ENCODE measurements at regions not wholly inside any gene's neighbourhood (a gene's known extent, or its start where the extent isn't known, plus 50 kb on each side); places are given as distances from the start of the nearest gene placed in this dataset.
"Not testable (repeated sequence)": the region's sequence is repeated elsewhere in the genome, so short reads cannot be mapped to it uniquely, and the experiment has no call there.

DNA sequence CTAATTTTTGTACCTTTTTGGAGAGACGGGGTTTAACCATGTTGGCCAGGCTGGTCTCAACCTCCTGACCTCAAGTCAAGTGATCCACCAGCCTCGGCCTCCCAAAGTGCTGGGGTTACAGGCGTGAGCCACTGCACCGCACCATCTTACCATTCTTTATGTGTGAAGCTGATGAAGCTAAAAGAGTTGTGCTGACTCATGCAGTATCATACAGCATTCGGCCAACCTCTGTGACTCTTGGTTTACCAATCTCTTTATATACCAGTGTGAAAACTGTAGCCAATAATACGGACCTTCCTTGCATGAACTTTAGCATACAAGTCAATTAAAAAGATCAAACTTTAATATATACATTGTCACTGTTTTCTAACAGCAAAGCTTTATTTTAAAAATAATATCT lies 878.2 kb upstream of the MBL2 start:
- no peak for DNase-seq (ENCODE audit: low spot score)

DNA sequence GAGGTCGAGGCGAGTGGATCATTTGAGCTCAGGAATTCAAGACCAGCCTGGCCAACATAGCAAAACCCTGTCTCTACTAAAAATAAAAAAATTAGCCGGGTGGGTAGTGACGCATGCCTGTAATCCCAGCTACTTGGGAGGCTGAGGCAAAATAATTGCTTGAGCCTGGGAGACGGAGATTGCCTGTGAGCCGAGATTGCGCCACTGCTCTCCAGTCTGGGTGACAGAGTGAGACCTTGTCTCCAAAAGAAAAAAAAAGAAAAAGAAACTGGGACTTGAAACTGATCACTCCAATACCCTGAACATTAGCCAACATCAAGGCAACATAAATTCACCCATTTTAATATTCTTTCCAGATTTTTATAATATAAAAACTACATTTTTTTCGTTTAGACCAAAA lies 874.6 kb upstream of the MBL2 start:
- DNase-seq (ENCODE audit: low spot score): not testable (repeated sequence)

DNA sequence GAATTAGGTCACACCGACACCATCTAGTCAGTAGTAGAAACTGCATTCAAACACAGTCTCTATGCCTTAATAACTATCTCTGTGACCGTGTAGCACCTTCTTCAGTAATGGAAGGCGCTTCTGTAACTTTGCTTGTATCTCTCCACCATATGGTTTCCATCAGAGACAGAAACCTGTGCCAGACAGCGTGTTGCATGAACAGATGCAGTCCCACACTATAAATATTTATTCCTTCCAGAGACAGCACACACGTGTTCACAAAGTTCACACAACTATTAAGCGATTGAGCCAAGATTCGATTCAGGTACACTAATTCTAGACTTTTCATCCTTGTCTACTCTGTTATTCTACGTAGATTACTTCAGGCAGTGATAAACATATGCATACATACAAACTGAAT lies 873.9 kb upstream of the MBL2 start:
- no peak for DNase-seq (ENCODE audit: low spot score)

DNA sequence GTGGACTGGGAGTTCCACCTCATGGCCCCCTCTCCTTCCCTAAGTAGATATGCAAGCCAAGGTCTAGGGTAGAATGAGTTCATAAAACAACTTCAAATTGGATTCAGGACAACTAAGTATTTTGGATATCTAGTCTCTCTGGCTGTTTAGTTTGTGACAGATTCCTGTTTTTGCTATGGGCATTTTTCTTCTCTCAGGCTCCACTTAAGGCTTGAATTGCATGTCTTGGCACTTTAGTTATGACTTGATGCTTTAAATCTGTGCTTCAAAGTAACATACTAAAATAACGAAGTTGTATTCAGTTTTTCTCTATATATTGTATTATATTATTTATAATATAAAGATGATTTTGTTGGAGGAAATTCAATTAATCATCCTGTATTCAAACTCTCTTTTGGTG lies 873.4 kb upstream of the MBL2 start:
- no peak for DNase-seq (ENCODE audit: low spot score)

DNA sequence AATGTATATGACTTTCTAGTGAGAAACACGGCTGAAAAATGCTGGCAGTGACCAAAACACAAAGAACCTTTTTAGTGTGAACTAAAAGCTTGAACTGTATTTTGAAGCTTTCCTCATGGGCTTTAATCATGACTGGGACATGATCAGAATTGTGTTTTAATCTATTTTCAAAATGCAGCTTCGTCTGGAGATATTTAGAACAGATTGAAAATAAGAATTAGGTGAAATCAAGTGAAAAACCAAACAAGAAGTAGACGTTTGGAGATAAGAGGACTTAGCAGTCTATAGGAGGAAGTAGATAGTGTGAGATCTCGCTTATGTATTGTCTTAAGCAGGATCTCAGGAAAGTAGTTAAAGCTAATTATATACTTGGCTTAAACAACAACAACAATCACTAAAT lies 865.4 kb upstream of the MBL2 start:
- DNase-seq (ENCODE audit: low spot score): no peak

DNA sequence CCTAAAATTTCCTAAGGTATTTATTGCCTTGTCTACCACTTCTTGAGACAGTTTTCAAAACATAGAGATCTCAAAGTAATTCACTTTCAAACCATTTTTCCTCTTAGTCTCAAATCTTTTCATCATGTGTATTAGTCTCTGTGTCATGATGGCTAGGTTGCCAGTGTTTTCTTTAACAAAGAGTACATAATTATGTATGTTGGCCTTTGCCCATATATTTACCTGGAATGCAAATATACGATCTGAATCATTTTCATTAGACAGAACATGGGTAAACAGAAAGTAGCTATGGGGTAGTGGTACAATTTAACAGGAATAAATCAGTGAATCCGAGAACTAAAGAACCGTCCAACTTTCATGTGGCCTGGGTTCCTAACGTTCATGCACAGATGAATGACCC lies 852.1 kb upstream of the MBL2 start:
- DNase-seq (ENCODE audit: low spot score): no peak

DNA sequence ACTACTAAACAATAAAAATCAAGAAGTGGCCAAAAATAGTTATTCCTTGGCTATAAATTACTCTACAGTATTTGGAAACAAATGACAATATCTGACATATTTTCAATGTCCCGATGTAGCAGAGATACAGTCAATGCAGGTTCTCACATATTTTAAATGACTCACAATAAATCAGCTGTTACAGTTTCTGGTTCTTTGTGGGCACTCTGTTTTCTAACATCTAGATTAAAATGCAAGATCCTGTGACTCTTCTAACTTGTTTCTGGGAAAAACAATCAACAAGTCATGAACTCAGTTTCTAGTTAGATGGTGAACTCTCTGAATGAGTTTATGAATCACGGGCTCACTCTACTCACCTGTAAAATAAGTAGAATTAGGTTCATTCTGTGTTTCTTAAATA lies 849.6 kb upstream of the MBL2 start:
- no peak for DNase-seq (ENCODE audit: low spot score)

DNA sequence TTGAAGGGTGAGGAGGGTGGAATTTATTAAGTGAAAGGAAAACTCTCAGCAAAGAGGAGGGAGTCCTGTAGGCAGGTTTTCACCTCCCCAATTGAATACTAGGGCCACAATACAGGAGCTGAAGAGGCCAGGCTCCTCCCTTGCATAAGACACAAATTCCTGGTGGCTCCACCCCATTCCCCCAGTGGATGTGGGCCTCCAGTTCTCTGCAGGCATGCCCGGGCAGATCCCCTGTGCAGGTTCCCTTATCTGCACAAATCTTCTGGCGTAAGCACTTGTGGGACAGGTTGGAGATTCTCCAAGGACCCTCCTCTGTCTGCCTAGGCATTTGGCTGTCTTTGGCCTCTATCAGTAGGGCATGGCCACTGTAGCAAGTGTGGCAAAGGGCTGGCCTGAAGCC lies 847.1 kb upstream of the MBL2 start:
- no peak for DNase-seq (ENCODE audit: low spot score)

DNA sequence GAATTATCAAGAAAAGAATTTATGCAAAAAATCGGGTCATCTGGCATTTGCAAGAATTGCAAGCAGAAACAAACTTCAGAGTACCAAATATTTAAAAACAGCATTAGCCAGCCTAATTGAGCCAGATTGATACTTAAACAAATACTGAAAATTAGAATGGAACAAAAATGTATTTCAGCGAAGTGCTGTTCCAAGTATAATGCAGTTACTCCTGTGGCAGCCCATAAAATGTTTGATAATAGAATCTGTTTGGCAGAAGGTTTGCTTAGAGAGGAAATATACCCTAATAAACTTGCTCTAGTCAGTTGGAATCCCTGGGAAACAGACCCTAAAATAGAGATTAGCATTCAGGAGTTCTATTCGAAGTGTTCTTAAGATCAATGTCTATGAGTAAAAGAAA lies 835.1 kb upstream of the MBL2 start:
- no peak for DNase-seq (ENCODE audit: low spot score)

DNA sequence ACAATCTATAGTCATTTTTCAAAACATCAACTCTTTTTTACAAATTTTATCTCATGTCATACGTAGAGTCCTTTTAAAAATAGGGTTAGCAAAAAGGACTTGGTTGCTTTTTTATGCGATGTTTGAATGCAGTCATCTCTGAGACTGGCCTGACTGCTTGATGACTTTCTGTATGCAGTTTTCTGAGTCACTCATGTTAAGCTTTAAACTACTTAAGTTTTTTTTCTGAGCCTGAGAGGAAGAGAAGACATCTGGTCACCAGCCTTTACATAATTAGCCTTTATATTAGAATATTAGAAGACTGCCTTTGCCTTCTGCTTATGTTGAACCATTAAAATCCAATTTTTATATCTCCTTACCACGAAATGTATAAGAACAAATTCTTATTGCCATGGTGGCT lies 834.4 kb upstream of the MBL2 start:
- no peak for DNase-seq (ENCODE audit: low spot score)

DNA sequence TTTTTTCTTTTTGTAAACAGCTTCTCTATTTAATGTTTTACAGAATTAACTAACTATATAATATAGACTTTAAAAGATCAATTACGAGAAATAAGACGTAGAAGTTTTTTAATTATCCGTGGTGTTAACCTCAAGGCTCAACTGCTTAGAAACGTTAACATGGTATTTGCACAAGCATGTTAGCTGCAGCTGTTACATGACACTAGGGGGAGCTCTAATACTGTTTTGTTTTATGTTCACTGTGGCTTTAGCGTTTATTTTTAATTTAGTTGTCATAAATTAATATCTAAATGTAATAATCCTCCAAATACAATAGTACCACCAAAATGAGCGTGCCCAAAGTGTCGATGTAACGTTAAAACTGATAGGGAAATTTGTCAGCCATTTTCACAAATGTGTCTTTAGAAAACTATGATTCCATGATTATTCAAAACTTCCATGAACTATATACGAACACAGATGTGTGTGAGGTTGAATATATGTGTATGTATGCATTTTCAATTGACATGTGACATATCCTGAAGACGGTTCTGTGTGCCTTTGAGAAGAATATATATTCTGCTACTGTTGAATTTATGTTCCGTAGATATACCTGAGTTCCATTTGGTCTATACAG lies 828.8 kb upstream of the MBL2 start:
- no peak for DNase-seq (ENCODE audit: low spot score)

DNA sequence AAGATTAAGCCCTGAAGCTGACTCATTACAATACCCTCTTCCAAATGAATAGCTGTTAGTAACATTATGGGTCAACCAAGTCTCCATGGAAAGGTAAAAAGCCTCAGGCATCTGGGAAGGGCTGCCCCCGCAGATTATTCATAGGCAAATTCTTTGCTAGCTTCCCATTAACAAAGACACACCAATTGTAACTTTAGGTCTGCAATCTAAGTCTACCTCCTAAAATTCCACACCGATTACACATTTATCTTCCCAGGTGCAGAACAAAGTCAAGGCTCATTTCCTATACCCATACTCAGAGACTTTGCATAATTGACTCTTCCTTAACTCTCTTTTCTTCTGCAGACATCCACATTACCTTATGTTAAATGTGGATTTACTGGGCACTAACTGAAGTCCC lies 826.3 kb upstream of the MBL2 start:
- no peak for DNase-seq (ENCODE audit: low spot score)

DNA sequence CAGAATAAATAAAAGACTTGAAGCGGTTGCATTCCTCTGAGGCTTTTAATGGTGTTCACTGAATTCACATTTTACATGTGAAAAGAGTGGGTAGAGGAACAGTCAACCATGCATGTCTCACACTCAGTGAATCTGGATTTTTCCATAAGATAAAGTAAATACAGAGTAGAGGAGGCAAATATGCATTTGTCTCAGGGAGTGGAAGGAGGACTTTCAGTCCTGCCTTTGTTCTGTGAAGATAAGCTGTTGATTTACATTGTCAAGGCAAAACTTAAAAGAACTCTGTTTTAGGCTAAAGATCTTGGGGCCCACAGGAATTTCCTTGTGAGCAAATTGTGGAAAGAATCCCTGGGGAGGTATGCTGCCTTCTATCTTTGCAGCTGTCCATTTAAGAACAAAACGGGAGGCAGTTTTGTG lies 825.3 kb upstream of the MBL2 start:
- no peak for DNase-seq (ENCODE audit: low spot score)

DNA sequence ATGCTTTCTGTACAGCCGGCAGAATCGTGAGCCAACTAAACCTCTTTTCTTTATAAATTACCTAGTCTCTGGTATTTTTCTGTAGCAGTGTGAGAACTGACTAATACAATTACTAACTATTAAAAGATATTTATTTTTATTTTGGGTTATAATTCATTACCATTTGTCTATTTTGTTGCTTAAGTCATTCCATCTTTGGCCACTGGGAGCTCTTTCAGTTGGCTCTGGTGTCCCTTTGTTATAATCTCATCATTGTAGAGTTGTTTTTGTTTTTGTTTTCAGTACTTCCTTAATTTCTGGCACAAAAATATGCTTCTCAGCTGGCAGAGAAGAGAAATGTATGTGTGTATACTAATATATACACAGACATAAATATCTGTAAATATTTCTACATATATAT lies 807.9 kb upstream of the MBL2 start:
- no peak for DNase-seq (ENCODE audit: low spot score)

DNA sequence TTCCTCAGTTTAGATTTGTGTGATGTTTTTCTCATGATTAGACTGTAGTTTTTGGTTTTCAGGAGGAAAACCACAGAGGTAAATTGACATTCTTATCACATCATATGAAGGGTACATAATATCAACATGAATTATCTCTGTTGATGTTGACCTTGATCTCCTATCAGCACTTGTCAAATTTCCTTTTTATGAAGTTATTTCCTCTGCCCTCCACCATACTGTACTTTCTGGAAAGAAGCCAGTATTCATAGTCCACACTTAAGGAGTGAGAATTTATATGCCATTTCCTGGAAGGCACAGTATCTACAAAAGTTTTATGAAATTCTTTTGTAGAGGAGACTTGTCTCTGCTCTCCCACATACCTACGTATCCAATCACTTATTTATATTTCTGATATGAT lies 807.2 kb upstream of the MBL2 start:
- DNase-seq (ENCODE audit: low spot score): no peak

DNA sequence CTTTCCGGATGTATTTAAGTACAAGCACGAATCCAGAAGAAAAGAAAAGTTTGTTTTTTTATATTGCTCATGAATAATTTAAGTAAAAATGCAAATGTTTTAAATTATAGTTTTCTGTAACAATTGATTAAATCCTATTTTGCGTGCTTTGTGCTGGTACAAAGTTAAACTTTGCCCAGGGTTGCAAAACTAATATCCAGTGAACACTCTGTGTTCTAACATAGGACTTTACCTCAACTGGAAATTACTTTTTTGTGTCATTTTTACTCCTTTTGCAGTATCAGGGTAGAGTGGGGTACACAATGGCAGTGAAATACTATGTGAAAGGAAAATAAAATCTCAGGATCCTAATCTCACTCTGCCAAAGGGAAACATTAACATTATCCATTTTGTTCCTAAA lies 801.4 kb upstream of the MBL2 start:
- no peak for DNase-seq (ENCODE audit: low spot score)

DNA sequence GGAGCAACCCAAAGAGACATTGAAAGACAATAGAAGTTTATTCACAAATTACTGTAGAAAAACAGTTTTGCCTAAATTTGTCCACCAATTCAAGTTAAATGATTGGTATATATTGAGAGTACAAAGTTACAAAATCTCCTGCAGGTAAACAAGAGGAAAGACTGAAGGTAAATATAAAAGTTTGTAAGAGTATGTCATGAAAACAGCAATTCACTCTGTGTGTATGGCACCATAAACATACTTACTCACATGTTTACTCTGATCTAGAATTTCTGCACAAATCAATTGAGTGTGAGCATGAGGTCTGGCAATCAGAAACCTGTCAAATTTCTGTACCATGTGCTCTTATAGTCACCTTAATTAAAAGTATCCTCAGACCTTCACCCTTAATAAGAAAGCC lies 800.9 kb upstream of the MBL2 start:
- DNase-seq (ENCODE audit: low spot score): no peak

DNA sequence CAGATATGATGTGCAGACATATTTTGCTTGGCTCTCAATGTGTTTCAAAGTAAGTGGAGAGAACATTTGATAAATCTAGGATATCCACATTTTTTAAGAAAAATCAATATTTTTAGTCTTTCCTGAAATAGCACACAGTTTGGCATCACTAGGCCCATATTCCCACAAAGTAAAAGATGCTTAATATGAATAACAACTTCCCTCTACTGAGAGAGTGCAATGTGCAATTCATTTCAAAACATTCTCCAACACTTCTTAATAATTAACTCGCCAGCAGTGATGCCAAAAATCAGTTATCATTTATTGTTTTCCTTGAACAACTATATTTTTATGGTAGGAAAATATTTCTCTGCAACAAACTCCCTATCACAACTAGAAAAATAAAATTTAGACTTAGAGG lies 800.2 kb upstream of the MBL2 start:
- DNase-seq (ENCODE audit: low spot score): no peak

DNA sequence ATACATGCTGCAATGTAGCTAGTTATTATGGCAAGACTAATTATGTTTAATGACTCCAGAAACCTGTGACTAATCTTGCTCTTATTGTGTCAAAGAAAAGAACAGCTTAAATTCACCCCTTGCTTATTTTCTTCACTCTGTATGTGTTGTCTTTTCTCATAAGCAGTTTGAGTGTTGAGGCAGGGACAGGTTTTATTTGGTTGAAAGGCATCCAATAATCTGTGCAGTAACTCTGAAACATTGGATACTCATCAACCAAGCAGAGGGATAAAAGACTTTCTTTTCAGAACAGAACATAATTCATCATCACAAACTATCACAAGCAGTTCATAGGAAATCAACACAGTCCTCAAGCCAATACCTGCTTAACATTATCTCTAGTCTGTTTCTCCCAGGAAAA lies 797.6 kb upstream of the MBL2 start:
- DNase-seq (ENCODE audit: low spot score): no peak

DNA sequence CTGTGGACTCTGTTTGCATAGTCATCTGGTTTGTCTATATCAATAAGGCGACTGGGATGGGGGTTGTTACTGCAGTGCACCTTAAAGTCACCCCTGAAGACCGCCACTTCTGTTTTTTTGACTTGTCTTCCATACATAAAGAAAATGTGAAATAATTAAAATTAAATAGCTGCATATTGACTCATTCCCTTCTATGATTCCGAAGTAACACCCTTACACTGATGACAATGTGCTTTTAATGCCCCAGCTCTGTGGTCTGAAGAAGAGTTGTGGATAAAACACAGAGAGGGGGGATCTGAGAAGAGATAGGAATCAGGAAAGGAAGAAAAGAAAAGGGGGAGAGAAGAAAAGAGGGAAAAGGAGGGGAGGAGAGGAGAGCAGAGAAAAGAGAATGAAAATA lies 796.9 kb upstream of the MBL2 start:
- no peak for DNase-seq (ENCODE audit: low spot score)

DNA sequence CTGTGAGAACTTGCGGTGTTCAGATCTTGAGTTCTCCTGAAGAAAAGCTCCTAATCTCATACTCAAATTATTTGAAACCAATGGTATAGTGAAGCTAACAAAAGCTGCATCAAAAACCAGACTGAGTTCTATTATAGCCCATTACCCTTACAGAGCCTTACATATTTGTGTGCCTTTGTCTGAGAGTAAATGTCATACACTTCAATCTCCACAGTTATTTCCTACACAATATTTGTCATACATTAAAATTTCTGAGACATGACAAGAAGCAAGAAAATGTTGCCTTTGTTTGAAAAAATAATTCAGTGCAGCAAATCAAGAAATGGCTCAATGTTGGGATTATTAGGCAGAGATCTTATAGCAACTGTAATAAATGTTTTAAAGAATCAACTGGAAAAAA lies 776.1 kb upstream of the MBL2 start:
- no peak for DNase-seq (ENCODE audit: low spot score)

DNA sequence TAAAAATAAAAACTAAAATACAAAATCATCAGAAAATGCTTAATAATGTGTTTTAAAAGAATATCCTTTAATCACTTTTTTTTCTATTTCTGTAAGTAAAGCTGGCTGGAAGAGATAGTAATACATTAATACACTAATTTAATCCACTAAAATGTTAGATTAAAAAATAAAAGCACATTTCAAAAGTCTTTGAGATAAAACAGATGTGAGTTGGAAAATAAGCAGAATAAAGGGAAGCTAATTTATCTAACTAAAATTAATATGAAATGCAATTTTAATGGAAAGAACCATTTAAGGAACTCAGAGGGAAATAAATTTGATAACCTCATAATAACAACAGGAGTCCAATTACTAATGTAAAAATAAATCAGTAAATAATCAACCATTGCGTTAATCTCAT lies 774.8 kb upstream of the MBL2 start:
- DNase-seq (ENCODE audit: low spot score): no peak

DNA sequence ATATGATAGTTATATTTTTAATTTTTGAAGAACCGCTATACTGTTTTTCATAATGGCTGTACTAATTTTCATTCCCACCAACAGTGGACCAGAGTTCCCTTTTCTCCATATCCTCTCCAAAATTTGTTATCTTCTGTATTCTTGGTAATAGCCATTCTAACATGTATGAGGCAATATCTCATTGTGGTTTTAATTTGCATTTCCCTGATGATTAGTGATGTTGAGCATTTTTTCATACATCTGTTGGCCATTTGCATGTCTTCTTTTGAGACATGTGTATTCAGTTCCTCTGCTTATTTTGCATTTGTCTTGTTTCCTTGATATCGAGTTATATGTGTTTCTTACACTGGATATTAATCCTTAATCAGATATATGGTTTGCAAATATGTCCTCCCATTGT lies 770.8 kb upstream of the MBL2 start:
- DNase-seq (ENCODE audit: low spot score): no peak

DNA sequence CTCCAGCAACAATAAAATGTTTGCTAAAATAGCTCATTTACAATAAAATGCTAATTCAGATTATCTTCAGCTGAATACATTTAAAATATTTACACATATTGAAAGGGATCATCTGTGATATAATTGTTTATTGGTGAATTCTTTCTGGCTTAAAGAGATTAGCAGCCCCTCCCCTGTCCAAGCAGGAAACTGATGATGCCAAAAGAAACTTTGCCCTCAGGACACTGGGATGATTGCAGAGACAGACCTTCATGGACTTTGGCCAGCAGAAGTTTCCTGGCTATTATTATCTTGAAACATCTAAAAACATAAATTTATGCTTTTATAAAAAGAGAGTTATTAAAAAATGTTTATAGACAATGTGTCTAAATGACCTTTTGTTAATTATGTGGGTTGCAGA lies 764.9 kb upstream of the MBL2 start:
- DNase-seq (ENCODE audit: low spot score): no peak

DNA sequence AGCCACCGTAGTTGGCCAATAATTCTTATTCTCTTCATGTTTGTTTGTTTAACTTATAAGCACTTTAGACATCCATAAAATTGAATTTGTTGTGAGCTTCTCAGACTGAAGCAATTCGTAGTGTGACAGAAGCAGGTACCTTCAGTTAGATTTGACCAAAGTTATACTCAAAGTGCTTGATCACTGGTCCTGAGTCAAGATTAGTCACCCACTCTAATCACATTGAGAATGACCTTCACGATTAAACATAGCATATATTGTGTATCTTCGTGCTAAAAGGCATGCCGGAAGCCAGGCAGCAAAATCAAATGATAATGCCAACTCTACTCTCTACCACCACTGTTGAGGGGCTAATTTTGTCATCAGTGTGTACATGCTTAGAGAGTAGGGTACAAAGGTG lies 763.7 kb upstream of the MBL2 start:
- no peak for DNase-seq (ENCODE audit: low spot score)

All from germinal center (tissue), 1 donor.